ENCODE measurements at regions not wholly inside any gene's neighbourhood (a gene's known extent, or its start where the extent isn't known, plus 50 kb on each side); places are given as distances from the start of the nearest gene placed in this dataset.

DNA sequence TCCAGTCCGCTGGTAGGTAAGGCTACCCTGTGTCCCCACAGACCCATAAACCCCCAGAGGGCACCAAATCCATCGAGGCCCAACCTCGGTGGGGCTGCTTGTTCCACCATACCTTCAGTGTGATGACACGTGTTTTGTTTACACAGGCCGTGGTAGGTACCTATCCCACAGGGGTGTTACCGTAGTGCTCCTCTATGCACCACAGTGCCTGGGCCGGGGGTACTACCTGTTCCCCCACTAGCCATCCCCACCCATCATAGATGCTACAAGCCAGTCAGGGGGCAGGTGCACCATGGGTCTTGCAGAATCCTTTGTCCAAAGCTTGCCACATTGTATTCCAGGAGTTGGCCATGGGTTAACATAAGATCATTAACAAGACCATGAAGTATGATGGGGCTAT, 796.2 kb downstream of the EFNA5 start:
- TF ChIP-seq, protein P1, sequence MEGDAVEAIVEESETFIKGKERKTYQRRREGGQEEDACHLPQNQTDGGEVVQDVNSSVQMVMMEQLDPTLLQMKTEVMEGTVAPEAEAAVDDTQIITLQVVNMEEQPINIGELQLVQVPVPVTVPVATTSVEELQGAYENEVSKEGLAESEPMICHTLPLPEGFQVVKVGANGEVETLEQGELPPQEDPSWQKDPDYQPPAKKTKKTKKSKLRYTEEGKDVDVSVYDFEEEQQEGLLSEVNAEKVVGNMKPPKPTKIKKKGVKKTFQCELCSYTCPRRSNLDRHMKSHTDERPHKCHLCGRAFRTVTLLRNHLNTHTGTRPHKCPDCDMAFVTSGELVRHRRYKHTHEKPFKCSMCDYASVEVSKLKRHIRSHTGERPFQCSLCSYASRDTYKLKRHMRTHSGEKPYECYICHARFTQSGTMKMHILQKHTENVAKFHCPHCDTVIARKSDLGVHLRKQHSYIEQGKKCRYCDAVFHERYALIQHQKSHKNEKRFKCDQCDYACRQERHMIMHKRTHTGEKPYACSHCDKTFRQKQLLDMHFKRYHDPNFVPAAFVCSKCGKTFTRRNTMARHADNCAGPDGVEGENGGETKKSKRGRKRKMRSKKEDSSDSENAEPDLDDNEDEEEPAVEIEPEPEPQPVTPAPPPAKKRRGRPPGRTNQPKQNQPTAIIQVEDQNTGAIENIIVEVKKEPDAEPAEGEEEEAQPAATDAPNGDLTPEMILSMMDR (IDR thresholded peaks at IDR 0.05), result no peak
- TF ChIP-seq POLR2A (IDR thresholded peaks at IDR 0.05), result no peak

Data from right lobe of liver (tissue), 4 donors.